B cell (primary cell): ENCODE measurements at regions not wholly inside any gene's neighbourhood (a gene's known extent, or its start where the extent isn't known, plus 50 kb on each side); places are given as distances from the start of the nearest gene placed in this dataset.

Experiments used
- ATAC-seq: fragments of 200-7000 bp; cut with Tn5 transposase; one replicate; pipeline ENCODE4 v1.10.0; 2021; ENCODE audit warnings: low read depth, mild to moderate bottlenecking, moderate number of reproducible peaks, moderate library complexity
- CTCF ChIA-PET: fragments of 350-600 bp; sonication (Branson Sonifier 250); formaldehyde crosslinking; loops from one replicate; lab custom pipeline; 2021; ENCODE audit warnings: antibody characterized with exemption, inconsistent platforms; lab: Charles Lee
- POLR2A ChIA-PET: fragments of 350-600 bp; sonication (Branson Sonifier 250); formaldehyde crosslinking; loops from one replicate; lab custom pipeline; 2021; ENCODE audit warnings: antibody characterized with exemption; lab: Charles Lee
- DNase-seq: peaks from one replicate; pipeline ENCODE4 v3.0.0; 2013
- H2AFZ ChIP-seq: 2 replicates; pipeline ENCODE4 v1.6.1; 2012; ENCODE audit warnings: mild to moderate bottlenecking, low read depth, low read length; ENCODE audit not compliant: insufficient read depth, poor library complexity, severe bottlenecking
- H3K27ac ChIP-seq, 2 donors: 1 replicate in 1 of 2; 2 replicates in 1 of 2; pipeline ENCODE4 v1.5.1; 2012 to 2013; ENCODE audit warnings: low read length in 2 of 2, mild to moderate bottlenecking in 2 of 2, moderate library complexity in 1 of 2
- H3K27me3 ChIP-seq, 4 experiments: fragments of 200-600 bp in 1 of 4; sonication (generic) in 1 of 4; replicated peaks in 1 of 4; 1 replicate in 2 of 4; 2 replicates in 2 of 4; pipeline versions ENCODE4 v1.6.1 to v1.7.0; 2013 to 2016; ENCODE audit warnings: low read length in 3 of 4, mild to moderate bottlenecking in 2 of 4, mixed read lengths in 1 of 4, moderate library complexity in 1 of 4; ENCODE audit not compliant: insufficient read depth in 4 of 4, control insufficient read depth in 3 of 4; ENCODE audit errors: control extremely low read depth in 1 of 4
- H3K36me3 ChIP-seq, 2 experiments: replicated peaks in 1 of 2; 1 replicate in 1 of 2; 2 replicates in 1 of 2; pipeline versions ENCODE4 v1.6.1 to v1.7.1; 2013; ENCODE audit warnings: low read length in 1 of 2; ENCODE audit not compliant: insufficient read depth in 2 of 2, control insufficient read depth in 1 of 2; ENCODE audit errors: control extremely low read depth in 1 of 2, extremely low read depth in 1 of 2
- H3K4me1 ChIP-seq, 2 donors: fragments of 200-600 bp in 1 of 2; sonication (generic) in 1 of 2; 1 replicate in 1 of 2; 2 replicates in 1 of 2; pipeline versions ENCODE4 v1.5.1 to v1.6.1; 2013 to 2017; ENCODE audit warnings: low read length in 2 of 2; ENCODE audit not compliant: control insufficient read depth in 2 of 2, insufficient read depth in 2 of 2
- H3K4me2 ChIP-seq: replicated peaks from 2 replicates; pipeline ENCODE3; 2012; ENCODE audit warnings: mild to moderate bottlenecking, low read depth, low read length; ENCODE audit not compliant: poor library complexity, severe bottlenecking
- H3K4me3 ChIP-seq, 5 experiments: fragments of 200-600 bp in 1 of 5; sonication (generic) in 1 of 5; 1 replicate in 3 of 5; 2 replicates in 2 of 5; pipeline versions ENCODE4 v1.5.1 to v1.7.0; 2011 to 2016; ENCODE audit warnings: low read length in 4 of 5, mild to moderate bottlenecking in 4 of 5, low read depth in 2 of 5, control low read depth in 1 of 5, moderate library complexity in 1 of 5; ENCODE audit not compliant: insufficient read depth in 1 of 5; ENCODE audit errors: control extremely low read depth in 1 of 5, extremely low read depth in 1 of 5
- H3K79me2 ChIP-seq: fragments of 200-600 bp; sonication (generic); one replicate; pipeline ENCODE4 v1.6.0; 2016; ENCODE audit warnings: low read length; ENCODE audit not compliant: control insufficient read depth, insufficient read depth
- H3K9ac ChIP-seq: fragments of 200-600 bp; sonication (generic); 2 replicates; pipeline ENCODE4 v1.6.1; 2017; ENCODE audit warnings: mild to moderate bottlenecking, low read length, moderate library complexity
- H3K9me3 ChIP-seq, 3 donors: one replicate each; pipeline versions ENCODE4 v1.6.1 to v1.7.1; 2013; ENCODE audit warnings: low read length in 2 of 3; ENCODE audit not compliant: control insufficient read depth in 2 of 3, insufficient read depth in 1 of 3; ENCODE audit errors: control extremely low read depth in 1 of 3
- H4K20me1 ChIP-seq: 2 replicates; pipeline ENCODE4 v1.6.0; 2012; ENCODE audit warnings: mild to moderate bottlenecking, low read length; ENCODE audit not compliant: insufficient read depth, control insufficient read depth, poor library complexity, severe bottlenecking
- H3K27ac Mint-ChIP-seq: one replicate; pipeline ENCODE4 v1.8.0; 2021; ENCODE audit warnings: mixed read lengths
- H3K27me3 Mint-ChIP-seq: one replicate; pipeline ENCODE4 v1.8.0; 2021; ENCODE audit warnings: mixed read lengths
- H3K4me1 Mint-ChIP-seq: one replicate; pipeline ENCODE4 v1.8.0; 2021; ENCODE audit warnings: mixed read lengths
- H3K4me3 Mint-ChIP-seq: one replicate; pipeline ENCODE4 v1.8.0; 2021; ENCODE audit warnings: mixed read lengths
- H3K9me3 Mint-ChIP-seq: one replicate; pipeline ENCODE4 v1.8.0; 2022; ENCODE audit warnings: mixed read lengths; ENCODE audit not compliant: insufficient read depth
- CTCF ChIP-seq: fragments of 200-600 bp; IDR thresholded peaks from one replicate; pipeline ENCODE4 v1.8.0; 2022; ENCODE audit warnings: antibody characterized with exemption, mild to moderate bottlenecking
- EZH2 ChIP-seq: IDR thresholded peaks from 2 replicates; pipeline ENCODE4 v1.6.1; 2012; ENCODE audit warnings: borderline replicate concordance, low read depth, mild to moderate bottlenecking, moderate library complexity, low read length; ENCODE audit not compliant: insufficient read depth, poor library complexity, severe bottlenecking
- WGBS: methylation state at CpG from one replicate; pipeline ENCODE4 v1.1.5; 2013; ENCODE audit warnings: missing lambda C conversion rate; ENCODE audit not compliant: insufficient coverage; 5-methylcytosine and 5-hydroxymethylcytosine counted together
- intact Hi-C: fragments of 100-400 bp; cut with micrococcal nuclease; formaldehyde crosslinking; loops from one replicate; pipeline ENCODE4 v1.10.0; 2022

GRCh38 chr15:87167706-87168105, 1088.0 kb downstream of the AGBL1 start:
- Histone ChIP-seq H2AFZ (no peak overlapping the region), H3K4me3 (no peak overlapping the region), H4K20me1 (no peaks in the 10 kb centered on the region), H3K79me2 (no peaks in the 10 kb centered on the region), H3K4me2 (no peak overlapping the region), H3K27ac (no peak overlapping the region), H3K9ac (no peak overlapping the region), H3K27me3 (no peaks in the 10 kb centered on the region), H3K9me3 (no peaks in the 10 kb centered on the region), H3K4me1 (no peaks in the 10 kb centered on the region), H3K36me3 (no peaks in the 10 kb centered on the region)
- DNase-seq, result no peak
- no peaks in the 10 kb centered on the region for H3K4me1 Mint-ChIP-seq
- no peak overlapping the region for H3K4me3 Mint-ChIP-seq
- intact Hi-C loops, result no loop called here
- no peak for ATAC-seq
- WGBS, result no CpG with 5 or more reads among the region's 1 CpG
- ChIA-PET CTCF (no interaction called here), POLR2A (no interaction called here)
- no peak overlapping the region for H3K27ac Mint-ChIP-seq
- no peaks in the 10 kb centered on the region for H3K27me3 Mint-ChIP-seq
- no peak for TF ChIP-seq EZH2
- TF ChIP-seq CTCF, result no peak
- peaks cover 6% of the 10 kb centered on the region for H3K9me3 Mint-ChIP-seq

DNA sequence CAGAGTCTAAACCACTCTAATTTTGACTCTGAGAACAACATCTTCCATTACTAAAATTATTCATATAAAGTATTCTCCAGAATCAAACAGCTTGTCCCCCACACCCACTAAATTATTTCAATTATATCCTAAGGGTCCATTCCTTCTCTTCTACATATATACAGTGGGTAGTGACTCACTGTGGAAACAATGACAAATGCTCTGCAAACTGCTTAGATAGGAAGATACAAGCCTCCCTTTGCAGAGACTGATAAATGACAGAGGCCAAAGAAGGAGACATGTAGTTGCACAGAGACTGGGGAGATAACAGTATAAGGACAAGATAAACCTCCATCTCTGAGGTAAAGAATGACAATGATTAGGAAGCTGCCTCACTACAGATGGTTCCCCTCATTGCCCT, 1087.4 kb downstream of the AGBL1 start:
- H3K27me3 Mint-ChIP-seq, result no peaks in the 10 kb centered on the region
- H3K27ac Mint-ChIP-seq, result no peak overlapping the region
- no peak overlapping the region for H2AFZ ChIP-seq
- H3K9ac ChIP-seq, result no peak overlapping the region
- CTCF ChIA-PET, result no interaction called here
- no peak overlapping the region for H3K4me3 ChIP-seq
- no peaks in the 10 kb centered on the region for H3K36me3 ChIP-seq
- POLR2A ChIA-PET, result no interaction called here
- H3K9me3 ChIP-seq, result no peaks in the 10 kb centered on the region
- H4K20me1 ChIP-seq, result no peaks in the 10 kb centered on the region
- no peaks in the 10 kb centered on the region for H3K4me1 ChIP-seq
- DNase-seq (no peak), ATAC-seq (no peak)
- H3K79me2 ChIP-seq, result no peaks in the 10 kb centered on the region
- no peaks in the 10 kb centered on the region for H3K27me3 ChIP-seq
- TF ChIP-seq EZH2 (no peak), CTCF (no peak)
- intact Hi-C loops, result no loop called here
- H3K4me1 Mint-ChIP-seq, result no peaks in the 10 kb centered on the region
- H3K9me3 Mint-ChIP-seq, result peaks cover 6% of the 10 kb centered on the region
- H3K27ac ChIP-seq, result no peak overlapping the region
- no peak overlapping the region for H3K4me2 ChIP-seq
- H3K4me3 Mint-ChIP-seq, result no peak overlapping the region
